H1 (cell line): ENCODE measurements at regions not wholly inside any gene's neighbourhood (a gene's known extent, or its start where the extent isn't known, plus 50 kb on each side); places are given as distances from the start of the nearest gene placed in this dataset.

Experiments used
- CTCF ChIA-PET: fragments of 300-600 bp; sonication (Branson Sonifier 250); formaldehyde crosslinking; loops from one replicate; lab custom pipeline; 2021; ENCODE audit not compliant: partially characterized antibody; lab: Charles Lee
- POLR2A ChIA-PET: fragments of 300-600 bp; sonication (Branson Sonifier 250); formaldehyde crosslinking; loops from one replicate; lab custom pipeline; 2021; ENCODE audit warnings: inconsistent platforms; ENCODE audit not compliant: partially characterized antibody; lab: Charles Lee
- DNase-seq, 2 experiments: peaks; one replicate each; pipeline versions ENCODE4 v3.0.0 to v3.0.0-alpha.2; 2010 to 2022; ENCODE audit warnings: low spot score in 2 of 2, low read depth in 1 of 2, mixed read lengths in 1 of 2
- FAIRE-seq: peaks from 2 replicates; lab custom pipeline; 2011; peaks lifted over from hg19 to GRCh38; lab: Jason Lieb, UNC
- H2AFZ ChIP-seq: 2 replicates; pipeline ENCODE4 v1.8.1; 2012; ENCODE audit warnings: low read length, inconsistent platforms
- H2AK5ac ChIP-seq: 2 replicates; pipeline ENCODE4 v1.6.1; 2013; ENCODE audit warnings: low read depth, low read length
- H2BK120ac ChIP-seq: replicated peaks from 2 replicates; pipeline ENCODE3; 2013; ENCODE audit warnings: low read depth, low read length, inconsistent platforms
- H2BK12ac ChIP-seq: 2 replicates; pipeline ENCODE4 v1.6.1; 2013; ENCODE audit warnings: low read depth, low read length
- H2BK15ac ChIP-seq: 2 replicates; pipeline ENCODE4 v1.6.1; 2013; ENCODE audit warnings: low read length
- H2BK20ac ChIP-seq: 2 replicates; pipeline ENCODE4 v1.6.1; 2013; ENCODE audit warnings: low read length
- H2BK5ac ChIP-seq: 2 replicates; pipeline ENCODE4 v1.6.1; 2013; ENCODE audit warnings: low read depth, low read length
- H3K14ac ChIP-seq: 2 replicates; pipeline ENCODE4 v1.6.1; 2013; ENCODE audit warnings: inconsistent platforms; ENCODE audit not compliant: insufficient read length
- H3K18ac ChIP-seq: 2 replicates; pipeline ENCODE4 v1.6.1; 2013; ENCODE audit warnings: low read length; ENCODE audit errors: extremely low read depth
- H3K23ac ChIP-seq: 2 replicates; pipeline ENCODE4 v1.6.1; 2013; ENCODE audit warnings: inconsistent platforms; ENCODE audit not compliant: insufficient read length
- H3K23me2 ChIP-seq: 2 replicates; pipeline ENCODE4 v1.6.1; 2013; ENCODE audit warnings: low read depth, low read length
- H3K27ac ChIP-seq: 2 replicates; pipeline ENCODE4 v1.6.1; 2011; ENCODE audit warnings: low read depth, low read length, inconsistent platforms
- H3K27me3 ChIP-seq, 4 experiments: replicated peaks in 1 of 4; 1 replicate in 1 of 4; 2 replicates in 3 of 4; pipeline versions ENCODE4 v1.6.1 to v1.8.1; 2011 to 2013; ENCODE audit warnings: low read length in 3 of 4, mild to moderate bottlenecking in 3 of 4, inconsistent platforms in 2 of 4, mixed read lengths in 2 of 4, moderate library complexity in 1 of 4; ENCODE audit not compliant: control insufficient read depth in 3 of 4, insufficient read depth in 3 of 4; ENCODE audit errors: extremely low read depth in 1 of 4
- H3K36me3 ChIP-seq, 4 experiments: 2 replicates each; pipeline versions ENCODE4 v1.6.1 to v1.8.1; 2011 to 2013; ENCODE audit warnings: mild to moderate bottlenecking in 4 of 4, low read length in 3 of 4, moderate library complexity in 2 of 4, control low read depth in 1 of 4, inconsistent platforms in 1 of 4; ENCODE audit not compliant: insufficient read depth in 4 of 4, control insufficient read depth in 2 of 4
- H3K4ac ChIP-seq: replicated peaks from 2 replicates; pipeline ENCODE3; 2013; ENCODE audit warnings: low read length, low read depth, mixed read lengths, inconsistent platforms; ENCODE audit not compliant: insufficient read length
- H3K4me1 ChIP-seq, 4 experiments: replicated peaks in 1 of 4; 1 replicate in 1 of 4; 2 replicates in 3 of 4; pipeline versions ENCODE4 v1.6.1 to v1.8.1; 2011 to 2013; ENCODE audit warnings: low read length in 3 of 4, inconsistent platforms in 2 of 4, mixed read lengths in 1 of 4; ENCODE audit not compliant: insufficient read depth in 4 of 4, control insufficient read depth in 3 of 4
- H3K4me2 ChIP-seq, 2 experiments: 2 replicates each; pipeline versions ENCODE4 v1.6.1 to v1.8.1; 2011 to 2013; ENCODE audit warnings: low read depth in 2 of 2, low read length in 2 of 2, control low read depth in 1 of 2, inconsistent platforms in 1 of 2, mild to moderate bottlenecking in 1 of 2; ENCODE audit not compliant: insufficient read depth in 1 of 2
- H3K4me3 ChIP-seq, 4 experiments: fragments of 200-600, 300-600 bp in 1 of 4; sonication (generic), shearing (Covaris generic), sonication (Bioruptor Twin) in 1 of 4; 2 replicates each; pipeline versions ENCODE4 v1.5.1 to v1.8.1; 2011 to 2016; ENCODE audit warnings: low read length in 4 of 4, low read depth in 3 of 4, control low read depth in 2 of 4, inconsistent platforms in 2 of 4, mild to moderate bottlenecking in 2 of 4, mixed read lengths in 1 of 4, moderate library complexity in 1 of 4; ENCODE audit not compliant: insufficient read depth in 2 of 4; ENCODE audit errors: extremely low read depth in 1 of 4
- H3K56ac ChIP-seq: replicated peaks from 2 replicates; pipeline ENCODE3; 2013; ENCODE audit warnings: low read depth, mild to moderate bottlenecking, mixed read lengths, low read length, inconsistent platforms; ENCODE audit not compliant: insufficient read length
- H3K79me1 ChIP-seq: 2 replicates; pipeline ENCODE4 v1.6.1; 2013; ENCODE audit warnings: low read depth, low read length, control low read depth
- H3K79me2 ChIP-seq, 2 experiments: 2 replicates each; pipeline versions ENCODE4 v1.6.1 to v1.8.1; 2012 to 2013; ENCODE audit warnings: low read length in 2 of 2, mild to moderate bottlenecking in 2 of 2, inconsistent platforms in 1 of 2; ENCODE audit not compliant: insufficient read depth in 2 of 2, control insufficient read depth in 1 of 2
- H3K9ac ChIP-seq, 4 experiments: replicated peaks in 1 of 4; 1 replicate in 1 of 4; 2 replicates in 3 of 4; pipeline versions ENCODE4 v1.6.1 to v1.8.1; 2011 to 2013; ENCODE audit warnings: low read depth in 3 of 4, low read length in 3 of 4, control low read depth in 2 of 4, mild to moderate bottlenecking in 2 of 4, moderate library complexity in 2 of 4, inconsistent platforms in 1 of 4; ENCODE audit errors: extremely low read depth in 1 of 4
- H3K9me3 ChIP-seq, 2 experiments: 2 replicates each; pipeline versions ENCODE4 v1.6.1 to v1.8.1; 2012 to 2013; ENCODE audit warnings: mild to moderate bottlenecking in 2 of 2, moderate library complexity in 2 of 2, control low read depth in 1 of 2, inconsistent platforms in 1 of 2, low read depth in 1 of 2, low read length in 1 of 2, mixed read lengths in 1 of 2; ENCODE audit not compliant: insufficient read depth in 2 of 2
- H4K20me1 ChIP-seq, 2 experiments: replicated peaks in 1 of 2; 2 replicates each; pipeline versions ENCODE3 to v1.8.1; 2011 to 2013; ENCODE audit warnings: inconsistent platforms in 2 of 2, low read length in 2 of 2, mild to moderate bottlenecking in 1 of 2; ENCODE audit not compliant: insufficient read depth in 2 of 2, control insufficient read depth in 1 of 2
- H4K5ac ChIP-seq: 2 replicates; pipeline ENCODE4 v1.6.1; 2013; ENCODE audit warnings: low read length, low read depth, mixed read lengths, inconsistent platforms; ENCODE audit not compliant: insufficient read length
- H4K8ac ChIP-seq: 2 replicates; pipeline ENCODE4 v1.8.0; 2013; ENCODE audit warnings: mild to moderate bottlenecking, moderate library complexity, low read length, inconsistent platforms; ENCODE audit not compliant: insufficient read depth; ENCODE audit errors: extremely low read depth
- H4K91ac ChIP-seq: replicated peaks from 2 replicates; pipeline ENCODE3; 2013; ENCODE audit warnings: low read length, mixed read lengths, inconsistent platforms; ENCODE audit not compliant: insufficient read length
- ATF3 ChIP-seq: IDR thresholded peaks from 2 replicates; pipeline ENCODE4 v1.6.1; 2011; ENCODE audit warnings: low read depth, mild to moderate bottlenecking, low read length; ENCODE audit not compliant: insufficient read depth
- CHD2 ChIP-seq: IDR thresholded peaks from 2 replicates; pipeline ENCODE4 v1.6.1; 2012; ENCODE audit warnings: low read length, improper control_type of control experiment
- EP300 ChIP-seq, 2 experiments: IDR thresholded peaks; 1 replicate in 1 of 2; 2 replicates in 1 of 2; pipeline ENCODE4 v1.6.1; 2011 to 2012; ENCODE audit warnings: low read depth in 2 of 2, low read length in 2 of 2, mild to moderate bottlenecking in 2 of 2, borderline replicate concordance in 1 of 2, inconsistent platforms in 1 of 2, moderate library complexity in 1 of 2
- GABPA ChIP-seq: IDR thresholded peaks from 2 replicates; pipeline ENCODE4 v1.6.1; 2011; ENCODE audit warnings: mild to moderate bottlenecking, low read length, moderate library complexity, borderline replicate concordance; ENCODE audit not compliant: insufficient read depth
- POLR2A ChIP-seq, 2 experiments: IDR thresholded peaks; 1 replicate in 1 of 2; 2 replicates in 1 of 2; pipeline ENCODE4 v1.6.1; 2011; ENCODE audit warnings: low read depth in 2 of 2, low read length in 2 of 2, mild to moderate bottlenecking in 2 of 2; ENCODE audit errors: control extremely low read depth in 1 of 2
- RNF2 ChIP-seq: fragments of 200-900, 300-1000 bp; sonication (generic); IDR thresholded peaks from 2 replicates; pipeline ENCODE4 v1.7.1; 2016; ENCODE audit warnings: borderline replicate concordance, low read depth, mild to moderate bottlenecking, antibody characterized with exemption, low read length; ENCODE audit not compliant: poor library complexity, severe bottlenecking; ENCODE audit errors: missing control alignments
- SP4 ChIP-seq: IDR thresholded peaks from 2 replicates; pipeline ENCODE4 v1.6.1; 2012; ENCODE audit warnings: low read length, inconsistent platforms
- SUZ12 ChIP-seq: fragments of 200-600 bp; sonication (generic); IDR thresholded peaks from 2 replicates; pipeline ENCODE4 v1.6.1; 2012; ENCODE audit warnings: mild to moderate bottlenecking, inconsistent platforms, low read length, moderate library complexity, mixed read lengths
- ZNF274 ChIP-seq: IDR thresholded peaks from 2 replicates; pipeline ENCODE4 v1.7.0; 2012; ENCODE audit warnings: low read length, borderline replicate concordance; ENCODE audit errors: extremely low read depth
- WGBS, 2 experiments: shearing (Covaris generic) in 1 of 2; methylation state at CpG; one replicate each; pipeline versions ENCODE4 v1.1.6 to v1.1.7; 2013 to 2015; ENCODE audit warnings: low lambda C conversion rate in 2 of 2, mixed read lengths in 2 of 2, inconsistent platforms in 1 of 2, low coverage in 1 of 2, missing lambda C conversion rate in 1 of 2; ENCODE audit not compliant: insufficient replicate concordance in 2 of 2, insufficient coverage in 1 of 2, insufficient read length in 1 of 2; ENCODE audit errors: extremely low coverage in 1 of 2, missing lambda C conversion rate in 1 of 2; 5-methylcytosine and 5-hydroxymethylcytosine counted together

- H3K23ac ChIP-seq = no peak overlapping the region
- H2BK5ac ChIP-seq = no peak overlapping the region
- H3K79me2 ChIP-seq = no peaks in the 10 kb centered on the region
- no peak overlapping the region for H4K8ac ChIP-seq
- no peaks in the 10 kb centered on the region for H3K4me1 ChIP-seq
- CTCF ChIA-PET = no interaction called here
- H3K9ac ChIP-seq = no peak overlapping the region
- H2AK5ac ChIP-seq = no peak overlapping the region
- no peak overlapping the region for H2BK12ac ChIP-seq
- no peak overlapping the region for H2BK20ac ChIP-seq
- H4K20me1 ChIP-seq = no peaks in the 10 kb centered on the region
- no peak overlapping the region for H3K4me2 ChIP-seq
- H3K56ac ChIP-seq = no peak overlapping the region
- TF ChIP-seq ATF3 = no peak
- TF ChIP-seq EP300 (IDR thresholded peaks at IDR 0.05; ENCODE audit: borderline replicate concordance in 1 of 2, low read depth in 2 of 2, low read length in 2 of 2) = no peak
- TF ChIP-seq CHD2 = no peak
- TF ChIP-seq GABPA = no peak
- no peak for TF ChIP-seq RNF2
- TF ChIP-seq SP4 = no peak
- TF ChIP-seq SUZ12 = no peak
- no peak for TF ChIP-seq ZNF274
- no peak for TF ChIP-seq POLR2A (IDR thresholded peaks at IDR 0.05; ENCODE audit: control extremely low read depth in 1 of 2, low read depth in 2 of 2, low read length in 2 of 2)
- TF ChIP-seq, all 59 proteins: peak for 0
- 98% methylated on average over 2 of the region's 2 CpGs; no CpG with 5 or more reads in 1 of the 2 experiments for WGBS, 2 experiments
- POLR2A ChIA-PET = no interaction called here
- Histone ChIP-seq H2BK120ac (no peak overlapping the region), H2AFZ (no peak overlapping the region), H3K4me3 (no peak overlapping the region), H3K4ac (no peak overlapping the region), H4K5ac (no peak overlapping the region), H3K9me3 (peaks cover 0 to 9% of the 10 kb centered on the region in 2 experiments; a peak in 1 of 4 replicates), H4K91ac (no peak overlapping the region), H3K14ac (no peak overlapping the region), H2BK15ac (no peak overlapping the region), H3K27ac (no peak overlapping the region), H3K18ac (no peak overlapping the region), H3K79me1 (no peaks in the 10 kb centered on the region), H3K23me2 (no peaks in the 10 kb centered on the region), H3K36me3 (no peaks in the 10 kb centered on the region), H3K27me3 (no peaks in the 10 kb centered on the region)
- no peak for DNase-seq
- FAIRE-seq = no peak
Measured at GRCh38 chr3:191644291-191644690, 183.3 kb downstream of the PYDC2 start.
